Esophagus muscularis mucosa (tissue), 4 donors: ENCODE measurements at regions not wholly inside any gene's neighbourhood (a gene's known extent, or its start where the extent isn't known, plus 50 kb on each side); places are given as distances from the start of the nearest gene placed in this dataset.

Experiments used
- DNase-seq: peaks from one replicate; pipeline ENCODE4 v3.0.0-alpha.2; 2017; ENCODE audit errors: extremely low spot score
- H3K27ac ChIP-seq, 4 donors: fragments of 200-600 bp; sonication (generic); replicated peaks in 1 of 4; 1 replicate in 3 of 4; 2 replicates in 1 of 4; pipeline ENCODE4 v1.5.1; 2016 to 2019; ENCODE audit warnings: mild to moderate bottlenecking in 1 of 4
- H3K27me3 ChIP-seq, 4 donors: fragments of 200-600 bp; sonication (generic); one replicate each; pipeline versions ENCODE4 v1.5.1 to v1.6.0; 2016 to 2019
- H3K36me3 ChIP-seq, 4 donors: fragments of 200-600 bp; sonication (generic); one replicate each; pipeline ENCODE4 v1.5.1; 2016 to 2019
- H3K4me1 ChIP-seq, 4 donors: fragments of 200-600 bp; sonication (generic); one replicate each; pipeline ENCODE4 v1.5.1; 2016 to 2019
- H3K4me3 ChIP-seq, 4 donors: fragments of 200-600 bp; sonication (generic); 1 replicate in 2 of 4; 2 replicates in 2 of 4; pipeline ENCODE4 v1.5.1; 2016 to 2019; ENCODE audit warnings: mild to moderate bottlenecking in 4 of 4, moderate library complexity in 1 of 4
- H3K9me3 ChIP-seq, 4 donors: fragments of 200-600 bp; sonication (generic); 1 replicate in 3 of 4; 2 replicates in 1 of 4; pipeline ENCODE4 v1.5.1; 2016 to 2019
- EP300 ChIP-seq: sonication (generic); formaldehyde crosslinking; IDR thresholded peaks from one replicate; pipeline ENCODE4 v1.6.1; 2017; ENCODE audit warnings: antibody characterized with exemption
- POLR2A ChIP-seq: fragments of 450-650 bp; IDR thresholded peaks from one replicate; pipeline ENCODE4 v1.6.1; 2017; ENCODE audit warnings: antibody characterized with exemption, moderate library complexity, mild to moderate bottlenecking, low read depth
- POLR2AphosphoS5 ChIP-seq, 2 donors: sonication (generic); formaldehyde crosslinking; IDR thresholded peaks; one replicate each; pipeline ENCODE4 v1.6.1; 2017; ENCODE audit warnings: antibody characterized with exemption in 2 of 2
- WGBS: methylation state at CpG from one replicate; pipeline ENCODE4 v1.1.5; 2018; 5-methylcytosine and 5-hydroxymethylcytosine counted together
- intact Hi-C: fragments of 100-400 bp; cut with DNase I; formaldehyde crosslinking; loops from one replicate; pipeline ENCODE4 v1.15.1; 2023
- TF ChIP-seq, protein P1 (sequence below), 3 experiments: fragments of 200-600 bp in 2 of 3; fragments of 450-650 bp in 1 of 3; sonication (generic) in 2 of 3; IDR thresholded peaks; one replicate each; pipeline ENCODE4 v1.5.1; 2017 to 2019; ENCODE audit warnings: antibody characterized with exemption in 3 of 3, mild to moderate bottlenecking in 2 of 3, moderate library complexity in 1 of 3

DNA sequence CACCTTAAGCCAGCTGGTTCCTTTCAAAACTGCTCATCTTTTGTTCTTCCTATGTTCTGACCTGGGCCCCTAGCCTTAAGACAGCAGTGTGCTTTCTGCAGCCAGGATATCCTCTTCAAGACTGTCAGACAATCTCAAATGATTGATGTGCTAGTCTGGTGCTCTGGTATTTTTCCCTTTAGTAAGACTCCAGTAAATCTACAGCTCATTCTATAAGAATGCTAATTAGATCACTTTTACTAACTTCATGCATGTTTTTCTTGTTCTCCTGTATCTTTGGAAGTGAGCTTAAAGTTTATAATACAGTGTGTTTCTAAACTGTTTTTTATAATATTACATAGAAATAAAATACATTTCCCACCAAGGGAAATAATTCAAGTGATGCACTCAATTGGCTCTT lies 220.9 kb upstream of the NANOGP8 start:
- H3K9me3 ChIP-seq, result no peaks in the 10 kb centered on the region
- no peaks in the 10 kb centered on the region for H3K36me3 ChIP-seq
- peaks cover 35 to 63% (median 47%) of the 10 kb centered on the region in 4 donors for H3K4me1 ChIP-seq
- peak; percentile 7 to 14 for TF ChIP-seq POLR2AphosphoS5 (IDR thresholded peaks at IDR 0.05)
- no peak for TF ChIP-seq EP300
- no peak for DNase-seq
- no peak overlapping the region for H3K4me3 ChIP-seq
- H3K27me3 ChIP-seq, result no peaks in the 10 kb centered on the region
- intact Hi-C loops, result no loop called here
- H3K27ac ChIP-seq, result peak overlapping the region; percentile 53 to 67 (median 54)

DNA sequence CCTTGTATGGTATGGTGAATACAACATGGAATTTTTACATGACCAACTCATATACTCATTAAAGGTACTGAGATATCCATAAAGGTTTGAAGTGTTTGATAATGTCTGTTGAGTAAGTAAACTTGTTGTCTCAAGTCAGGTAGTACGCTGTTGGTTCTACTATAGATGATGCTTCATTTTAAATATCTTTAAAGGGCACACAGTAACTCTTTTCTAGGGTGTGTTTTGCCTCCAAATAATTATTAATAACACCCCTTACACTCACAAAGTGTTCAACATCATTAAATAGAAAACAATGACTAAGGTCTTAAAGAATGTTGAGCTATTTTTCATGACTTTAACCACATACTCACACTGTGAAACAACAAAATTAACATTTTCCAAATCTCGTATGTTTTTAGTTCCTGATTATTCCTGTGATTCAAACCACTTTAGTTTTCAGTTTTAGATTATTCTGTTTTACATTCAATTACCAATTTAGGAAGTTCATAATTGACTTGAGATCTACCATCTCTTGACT lies 220.0 kb upstream of the NANOGP8 start:
- 78% methylated on average over 2 of the region's 2 CpGs for WGBS
- TF ChIP-seq, protein P1, sequence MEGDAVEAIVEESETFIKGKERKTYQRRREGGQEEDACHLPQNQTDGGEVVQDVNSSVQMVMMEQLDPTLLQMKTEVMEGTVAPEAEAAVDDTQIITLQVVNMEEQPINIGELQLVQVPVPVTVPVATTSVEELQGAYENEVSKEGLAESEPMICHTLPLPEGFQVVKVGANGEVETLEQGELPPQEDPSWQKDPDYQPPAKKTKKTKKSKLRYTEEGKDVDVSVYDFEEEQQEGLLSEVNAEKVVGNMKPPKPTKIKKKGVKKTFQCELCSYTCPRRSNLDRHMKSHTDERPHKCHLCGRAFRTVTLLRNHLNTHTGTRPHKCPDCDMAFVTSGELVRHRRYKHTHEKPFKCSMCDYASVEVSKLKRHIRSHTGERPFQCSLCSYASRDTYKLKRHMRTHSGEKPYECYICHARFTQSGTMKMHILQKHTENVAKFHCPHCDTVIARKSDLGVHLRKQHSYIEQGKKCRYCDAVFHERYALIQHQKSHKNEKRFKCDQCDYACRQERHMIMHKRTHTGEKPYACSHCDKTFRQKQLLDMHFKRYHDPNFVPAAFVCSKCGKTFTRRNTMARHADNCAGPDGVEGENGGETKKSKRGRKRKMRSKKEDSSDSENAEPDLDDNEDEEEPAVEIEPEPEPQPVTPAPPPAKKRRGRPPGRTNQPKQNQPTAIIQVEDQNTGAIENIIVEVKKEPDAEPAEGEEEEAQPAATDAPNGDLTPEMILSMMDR (IDR thresholded peaks at IDR 0.05), result no peak
- TF ChIP-seq POLR2AphosphoS5 (IDR thresholded peaks at IDR 0.05) (no peak), EP300 (no peak), POLR2A (no peak)
- H3K27ac ChIP-seq, result no peak overlapping the region

DNA sequence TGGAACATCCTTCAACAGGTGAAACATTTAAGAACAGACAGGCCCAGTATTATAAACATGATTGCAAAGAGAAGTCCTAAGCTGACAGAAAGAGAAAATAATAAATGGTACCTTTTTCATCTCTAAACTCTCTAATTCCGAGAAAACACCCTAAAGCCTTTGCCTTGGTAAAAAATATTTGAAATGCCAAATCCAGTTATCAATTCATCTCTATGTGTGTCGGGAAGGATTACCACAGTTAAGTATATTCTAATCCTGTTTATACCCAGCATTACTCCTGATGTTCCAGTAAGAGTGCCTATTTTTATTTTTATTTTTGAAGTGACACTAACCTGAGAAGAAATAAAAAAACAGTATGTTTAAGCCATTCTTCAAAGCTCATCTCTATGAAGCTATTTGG lies 219.3 kb upstream of the NANOGP8 start:
- intact Hi-C loops, result no loop called here
- no peak for TF ChIP-seq EP300
- no peak for TF ChIP-seq POLR2A
- TF ChIP-seq, protein P1 (IDR thresholded peaks at IDR 0.05), result no peak
- TF ChIP-seq POLR2AphosphoS5 (IDR thresholded peaks at IDR 0.05), result no peak

More for the DNA sequence above, 220.0 kb upstream of the NANOGP8 start:
- no peaks in the 10 kb centered on the region for H3K9me3 ChIP-seq
- no peak for DNase-seq
- H3K4me1 ChIP-seq, result peaks cover 31 to 54% (median 44%) of the 10 kb centered on the region in 4 donors
- no peaks in the 10 kb centered on the region for H3K27me3 ChIP-seq
- no peak overlapping the region for H3K4me3 ChIP-seq
- intact Hi-C loops, result no loop called here
- H3K36me3 ChIP-seq, result no peaks in the 10 kb centered on the region

DNA sequence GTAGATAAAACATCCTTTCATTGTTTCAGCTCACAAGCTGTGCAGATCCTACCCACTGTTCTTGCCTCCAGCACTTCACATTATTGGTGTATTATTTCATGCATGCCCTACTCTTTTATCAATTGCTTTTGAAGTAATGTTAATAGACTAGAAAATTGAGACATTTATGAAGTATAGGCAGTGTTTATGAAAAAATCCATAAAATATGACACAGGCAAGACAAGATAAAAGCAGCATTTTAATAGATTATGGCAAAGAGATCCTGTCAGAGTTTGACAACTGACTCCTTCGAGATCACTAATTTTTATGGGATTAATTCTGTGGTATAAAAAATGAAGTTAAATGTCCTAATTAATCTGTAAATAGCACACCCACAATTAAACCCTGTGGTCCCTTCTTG lies 217.2 kb upstream of the NANOGP8 start:
- Histone ChIP-seq H3K9me3 (no peaks in the 10 kb centered on the region), H3K4me1 (peaks cover 15 to 28% (median 23%) of the 10 kb centered on the region in 4 donors), H3K4me3 (no peak overlapping the region), H3K36me3 (no peaks in the 10 kb centered on the region), H3K27me3 (no peaks in the 10 kb centered on the region), H3K27ac (no peak overlapping the region)
- intact Hi-C loops, result no loop called here
- no peak for DNase-seq
- TF ChIP-seq EP300 (no peak), POLR2AphosphoS5 (IDR thresholded peaks at IDR 0.05) (no peak)
- 79% methylated on average over 1 of the region's 1 CpG for WGBS

More for the DNA sequence above, 219.3 kb upstream of the NANOGP8 start:
- Histone ChIP-seq H3K4me1 (peaks cover 24 to 47% (median 37%) of the 10 kb centered on the region in 4 donors), H3K27ac (no peak overlapping the region), H3K27me3 (no peaks in the 10 kb centered on the region), H3K4me3 (no peak overlapping the region), H3K9me3 (no peaks in the 10 kb centered on the region), H3K36me3 (no peaks in the 10 kb centered on the region)
- 79% methylated on average over 2 of the region's 2 CpGs for WGBS
- no peak for DNase-seq

DNA sequence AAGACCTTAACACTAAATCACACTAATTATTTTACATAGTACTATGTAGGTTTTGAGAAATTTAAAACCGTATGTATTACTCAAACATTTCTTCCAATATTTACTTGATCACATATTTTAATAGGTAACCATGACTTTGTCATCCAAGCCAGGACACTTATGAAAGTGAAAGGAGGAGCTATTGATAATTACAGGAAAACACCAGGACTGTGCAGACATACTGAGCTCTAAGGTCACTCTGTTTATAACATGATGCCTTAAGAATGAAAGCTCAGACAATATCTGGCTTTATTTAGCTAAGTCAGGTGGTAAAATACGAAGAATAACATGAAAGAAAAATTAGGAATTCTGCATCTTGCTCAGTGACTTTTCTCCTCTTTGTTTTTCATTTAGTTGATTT lies 216.0 kb upstream of the NANOGP8 start:
- intact Hi-C loops, result no loop called here

More for the DNA sequence above, 216.0 kb upstream of the NANOGP8 start:
- no peak for DNase-seq
- 91% methylated on average over 2 of the region's 2 CpGs for WGBS
- H3K4me3 ChIP-seq, result no peak overlapping the region
- no peak overlapping the region for H3K27ac ChIP-seq
- H3K4me1 ChIP-seq, result peaks cover 4 to 16% (median 10%) of the 10 kb centered on the region in 4 donors
- H3K27me3 ChIP-seq, result no peaks in the 10 kb centered on the region
- TF ChIP-seq, protein P1 (IDR thresholded peaks at IDR 0.05), result no peak
- TF ChIP-seq POLR2AphosphoS5 (IDR thresholded peaks at IDR 0.05), result no peak
- no peak for TF ChIP-seq POLR2A
- TF ChIP-seq EP300, result no peak
- H3K9me3 ChIP-seq, result no peaks in the 10 kb centered on the region
- H3K36me3 ChIP-seq, result no peaks in the 10 kb centered on the region
